ENCODE measurements at regions not wholly inside any gene's neighbourhood (a gene's known extent, or its start where the extent isn't known, plus 50 kb on each side); places are given as distances from the start of the nearest gene placed in this dataset.
"Not testable (repeated sequence)": the region's sequence is repeated elsewhere in the genome, so short reads cannot be mapped to it uniquely, and the experiment has no call there.

DNA sequence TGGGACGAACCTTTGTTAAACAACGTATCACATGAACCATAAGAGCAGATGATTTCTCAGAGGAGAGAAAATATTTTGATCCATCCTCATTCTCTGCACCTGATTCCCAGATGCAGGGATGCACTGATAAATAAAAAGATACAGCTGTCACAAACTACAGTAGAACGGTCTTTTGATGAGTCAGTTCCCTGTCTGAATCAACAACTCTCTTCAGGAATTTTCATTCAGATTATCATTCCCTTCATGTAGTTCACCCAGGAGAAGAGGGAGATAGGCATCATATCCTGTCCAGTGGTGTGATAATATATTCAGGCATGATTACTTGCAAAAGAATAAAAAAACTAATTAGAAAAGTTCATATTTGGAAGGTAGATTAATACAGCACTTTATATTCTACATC lies 521.5 kb downstream of the PYDC2 start:
- ATAC-seq (ENCODE audit: low FRiP score) (no peak), DNase-seq (ENCODE audit: low spot score) (no peak)
- TF ChIP-seq, protein P1, sequence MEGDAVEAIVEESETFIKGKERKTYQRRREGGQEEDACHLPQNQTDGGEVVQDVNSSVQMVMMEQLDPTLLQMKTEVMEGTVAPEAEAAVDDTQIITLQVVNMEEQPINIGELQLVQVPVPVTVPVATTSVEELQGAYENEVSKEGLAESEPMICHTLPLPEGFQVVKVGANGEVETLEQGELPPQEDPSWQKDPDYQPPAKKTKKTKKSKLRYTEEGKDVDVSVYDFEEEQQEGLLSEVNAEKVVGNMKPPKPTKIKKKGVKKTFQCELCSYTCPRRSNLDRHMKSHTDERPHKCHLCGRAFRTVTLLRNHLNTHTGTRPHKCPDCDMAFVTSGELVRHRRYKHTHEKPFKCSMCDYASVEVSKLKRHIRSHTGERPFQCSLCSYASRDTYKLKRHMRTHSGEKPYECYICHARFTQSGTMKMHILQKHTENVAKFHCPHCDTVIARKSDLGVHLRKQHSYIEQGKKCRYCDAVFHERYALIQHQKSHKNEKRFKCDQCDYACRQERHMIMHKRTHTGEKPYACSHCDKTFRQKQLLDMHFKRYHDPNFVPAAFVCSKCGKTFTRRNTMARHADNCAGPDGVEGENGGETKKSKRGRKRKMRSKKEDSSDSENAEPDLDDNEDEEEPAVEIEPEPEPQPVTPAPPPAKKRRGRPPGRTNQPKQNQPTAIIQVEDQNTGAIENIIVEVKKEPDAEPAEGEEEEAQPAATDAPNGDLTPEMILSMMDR (IDR thresholded peaks at IDR 0.05): no peak

DNA sequence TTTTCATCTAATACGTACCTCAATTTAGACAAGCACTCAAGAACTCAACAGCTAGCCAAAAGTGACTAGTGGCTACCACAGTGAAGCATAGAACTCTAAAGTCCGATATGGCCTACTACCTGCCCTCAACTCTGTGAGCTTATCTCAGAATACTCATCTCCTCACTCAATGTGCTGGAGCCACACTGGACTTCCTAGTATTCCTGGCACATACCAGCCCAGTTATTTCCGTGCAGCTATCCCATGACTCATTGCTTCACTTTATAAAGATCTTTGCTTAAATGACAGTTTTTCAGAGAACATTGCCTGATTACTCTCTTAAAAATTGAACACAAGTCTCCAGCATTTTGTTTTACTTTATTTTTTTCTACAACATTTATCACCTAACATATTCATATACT lies 524.7 kb downstream of the PYDC2 start:
- no peak for DNase-seq (ENCODE audit: low spot score)
- no peak for ATAC-seq (ENCODE audit: low FRiP score)
- TF ChIP-seq, protein P1 (IDR thresholded peaks at IDR 0.05): no peak

DNA sequence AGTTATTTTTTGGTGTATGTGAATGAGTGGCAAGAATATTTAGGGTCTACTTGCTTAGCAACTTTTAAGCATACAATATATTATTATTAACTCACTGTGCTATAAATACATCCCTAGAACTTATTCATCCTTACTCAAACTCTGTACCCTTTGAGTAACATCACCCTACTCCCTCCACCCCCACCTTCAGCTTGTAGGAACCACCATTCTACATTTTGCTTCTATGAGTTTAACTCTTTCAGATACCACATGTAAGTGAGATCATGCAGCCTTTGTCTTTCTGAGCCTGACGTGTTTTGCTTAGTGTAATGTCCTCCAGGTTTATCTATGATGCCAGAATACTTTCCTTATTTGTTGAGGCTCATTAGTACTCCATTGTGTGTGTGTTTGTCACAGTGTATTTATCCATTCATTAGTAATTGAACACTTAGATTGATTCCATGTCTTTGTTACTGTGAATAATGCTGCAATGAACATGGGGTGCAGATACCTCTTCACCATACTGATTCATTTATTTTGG lies 526.9 kb downstream of the PYDC2 start:
- TF ChIP-seq, protein P1 (IDR thresholded peaks at IDR 0.05): no peak
- no peak for DNase-seq (ENCODE audit: low spot score)
- ATAC-seq (ENCODE audit: low FRiP score): no peak

DNA sequence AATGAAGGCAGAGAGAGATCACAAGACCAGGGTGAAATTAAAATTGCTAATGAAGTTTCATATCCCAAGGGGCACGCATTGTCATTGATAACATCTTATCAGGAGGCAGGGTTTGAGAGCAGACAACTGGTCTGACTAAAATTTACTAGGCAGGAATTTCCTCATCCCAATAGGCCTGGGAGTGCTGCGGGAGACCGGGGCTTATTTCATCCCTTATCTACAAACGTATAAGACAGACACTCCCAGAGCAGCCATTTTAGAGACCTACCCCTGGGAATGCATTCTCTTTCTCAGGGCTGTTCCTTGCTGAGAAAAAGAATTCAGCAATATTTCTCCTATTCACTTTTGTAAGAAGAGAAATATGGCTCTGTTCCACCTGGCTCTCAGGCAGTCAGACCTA lies 533.0 kb downstream of the PYDC2 start:
- not testable (repeated sequence) for DNase-seq (ENCODE audit: low spot score); ATAC-seq (ENCODE audit: low FRiP score)

DNA sequence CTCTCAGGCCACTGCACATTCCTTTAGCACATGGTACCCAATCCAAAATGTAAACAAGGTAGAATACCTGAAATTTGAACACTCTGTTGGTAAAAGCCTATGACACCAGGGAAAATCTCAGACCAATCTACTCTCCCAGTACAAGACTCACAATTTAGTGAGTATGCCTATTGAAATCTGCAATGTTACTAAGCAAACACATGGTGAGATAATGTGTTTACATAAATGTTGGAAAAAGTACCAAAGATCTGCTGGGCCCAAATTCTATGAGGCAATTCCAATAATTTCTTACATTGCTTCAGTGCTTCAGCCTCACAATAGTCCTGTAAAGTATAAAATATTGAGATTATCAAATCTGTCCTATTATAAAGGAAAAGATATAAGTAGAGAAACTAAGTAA lies 536.1 kb downstream of the PYDC2 start:
- ATAC-seq (ENCODE audit: low FRiP score): no peak
- TF ChIP-seq, protein P1 (IDR thresholded peaks at IDR 0.05): no peak
- DNase-seq (ENCODE audit: low spot score): no peak

DNA sequence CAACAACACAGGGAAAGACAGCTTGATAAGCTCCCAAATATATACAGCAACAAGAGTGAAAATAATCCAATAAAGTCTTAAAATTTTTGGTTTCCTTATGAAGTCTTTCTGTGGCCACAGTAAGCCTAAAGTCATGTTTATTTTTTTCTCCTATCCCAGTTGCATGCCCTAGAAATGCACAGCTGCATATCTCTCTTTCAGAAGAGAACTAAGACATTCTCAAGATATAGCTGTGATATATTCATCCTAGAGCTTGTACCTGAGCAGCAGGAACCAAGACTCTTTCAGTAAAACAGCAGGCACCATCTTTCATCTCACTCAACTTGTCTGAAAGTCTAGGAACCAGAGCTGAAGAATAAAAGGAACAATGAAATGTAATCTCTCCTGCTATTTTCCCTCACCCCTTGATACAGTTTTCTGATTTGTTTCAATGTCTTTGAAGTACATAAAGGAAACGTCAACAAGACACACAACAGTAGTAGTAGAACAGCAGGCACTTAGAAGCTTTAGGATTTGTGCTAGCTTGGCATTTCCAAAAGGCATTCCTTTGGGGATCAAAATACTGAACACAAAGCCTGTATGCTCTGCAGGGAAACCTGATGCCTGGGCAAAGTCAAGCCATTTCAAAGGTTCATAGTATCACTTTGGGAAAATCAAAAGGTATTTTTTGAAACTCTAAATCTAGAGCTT lies 536.8 kb downstream of the PYDC2 start:
- ATAC-seq (ENCODE audit: low FRiP score): no peak

DNA sequence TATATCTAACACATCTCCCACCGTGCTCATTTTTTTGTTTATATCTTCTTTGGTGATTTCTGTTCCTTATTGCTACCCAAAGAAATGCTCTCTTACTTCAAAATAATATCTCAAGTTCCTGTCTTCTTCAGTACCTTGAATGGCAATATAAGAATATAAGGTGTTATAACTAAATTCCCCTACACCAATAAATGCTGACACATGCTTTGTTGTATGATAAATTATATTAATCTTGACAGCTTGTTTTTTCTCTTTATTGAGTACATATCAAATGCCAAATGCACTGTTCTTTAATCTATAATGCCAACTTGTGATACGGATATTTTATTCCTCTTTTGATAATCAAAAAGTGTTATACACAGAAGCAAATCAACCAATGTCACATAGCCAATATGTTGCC lies 540.3 kb downstream of the PYDC2 start:
- TF ChIP-seq, protein P1 (IDR thresholded peaks at IDR 0.05): no peak
- no peak for ATAC-seq (ENCODE audit: low FRiP score)

More for the DNA sequence above, 536.8 kb downstream of the PYDC2 start:
- no peak for DNase-seq (ENCODE audit: low spot score)
- TF ChIP-seq, protein P1 (IDR thresholded peaks at IDR 0.05): no peak

More for the DNA sequence above, 540.3 kb downstream of the PYDC2 start:
- DNase-seq (ENCODE audit: low spot score): no peak
